Natural killer cell (primary cell): ENCODE measurements at regions not wholly inside any gene's neighbourhood (a gene's known extent, or its start where the extent isn't known, plus 50 kb on each side); places are given as distances from the start of the nearest gene placed in this dataset.
"Not testable (repeated sequence)": the region's sequence is repeated elsewhere in the genome, so short reads cannot be mapped to it uniquely, and the experiment has no call there.

ENCODE experiments used
- ATAC-seq, 3 donors: fragments of 150-1000 bp in 2 of 3; fragments of 200-7000 bp in 1 of 3; cut with Tn5 transposase; 1 replicate in 1 of 3; 2 replicates in 2 of 3; pipeline ENCODE4 v1.10.0; 2021; ENCODE audit warnings: mild to moderate bottlenecking in 2 of 3, moderate library complexity in 2 of 3
- DNase-seq, 2 donors: peaks; one replicate each; pipeline versions ENCODE4 v3.0.0 to v3.0.0-alpha.2; 2013 to 2021; ENCODE audit warnings: mixed read lengths in 1 of 2
- H3K27ac ChIP-seq: one replicate; pipeline ENCODE4 v1.5.1; 2013; ENCODE audit warnings: mild to moderate bottlenecking, low read length
- H3K27me3 ChIP-seq: one replicate; pipeline ENCODE4 v1.6.1; 2013; ENCODE audit warnings: low read length; ENCODE audit not compliant: control insufficient read depth, insufficient read depth
- H3K36me3 ChIP-seq: one replicate; pipeline ENCODE4 v1.6.1; 2013; ENCODE audit warnings: low read length; ENCODE audit not compliant: control insufficient read depth, insufficient read depth
- H3K4me1 ChIP-seq: one replicate; pipeline ENCODE4 v1.6.1; 2013; ENCODE audit warnings: low read length; ENCODE audit not compliant: control insufficient read depth, insufficient read depth
- H3K4me3 ChIP-seq: one replicate; pipeline ENCODE4 v1.5.1; 2013; ENCODE audit warnings: low read length
- H3K9me3 ChIP-seq: one replicate; pipeline ENCODE4 v1.6.1; 2013; ENCODE audit warnings: low read length; ENCODE audit not compliant: control insufficient read depth, insufficient read depth
- H3K27ac Mint-ChIP-seq, 2 donors: one replicate each; pipeline ENCODE4 v1.8.0; 2022; ENCODE audit warnings: mild to moderate bottlenecking in 2 of 2, mixed read lengths in 2 of 2, moderate library complexity in 1 of 2
- H3K27me3 Mint-ChIP-seq, 2 donors: one replicate each; pipeline ENCODE4 v1.8.0; 2022; ENCODE audit warnings: low read depth in 2 of 2, mixed read lengths in 2 of 2
- H3K36me3 Mint-ChIP-seq: one replicate; pipeline ENCODE4 v1.8.0; 2022; ENCODE audit warnings: mixed read lengths
- H3K4me1 Mint-ChIP-seq, 2 donors: one replicate each; pipeline ENCODE4 v1.8.0; 2022; ENCODE audit warnings: mixed read lengths in 2 of 2
- H3K4me3 Mint-ChIP-seq: one replicate; pipeline ENCODE4 v1.8.0; 2022; ENCODE audit warnings: mild to moderate bottlenecking, moderate library complexity, mixed read lengths
- H3K9me3 Mint-ChIP-seq, 2 donors: one replicate each; pipeline ENCODE4 v1.8.0; 2022; ENCODE audit warnings: mixed read lengths in 2 of 2
- CTCF ChIP-seq: fragments of 200-600 bp; IDR thresholded peaks from one replicate; pipeline ENCODE4 v1.8.0; 2022; ENCODE audit warnings: antibody characterized with exemption
- WGBS: methylation state at CpG from one replicate; pipeline ENCODE4 v1.1.7; 2013; ENCODE audit warnings: missing lambda C conversion rate; ENCODE audit not compliant: insufficient coverage; 5-methylcytosine and 5-hydroxymethylcytosine counted together
- intact Hi-C: fragments of 100-400 bp; cut with micrococcal nuclease; formaldehyde crosslinking; loops from one replicate; pipeline ENCODE4 v1.14.2; 2022

- TF ChIP-seq CTCF, result no peak
- no peak overlapping the region for H3K4me3 ChIP-seq
- H3K27ac ChIP-seq, result no peak overlapping the region
- no peaks in the 10 kb centered on the region for H3K36me3 ChIP-seq
- WGBS, result 40% methylated on average over 3 of the region's 4 CpGs
- Mint-ChIP-seq H3K4me3 (no peak overlapping the region), H3K4me1 (no peaks in the 10 kb centered on the region), H3K27ac (no peak overlapping the region), H3K9me3 (no peaks in the 10 kb centered on the region), H3K36me3 (no peaks in the 10 kb centered on the region), H3K27me3 (peaks cover 0 to 11% of the 10 kb centered on the region in 2 donors)
- DNase-seq (no peak), ATAC-seq (no peak)
- intact Hi-C loops, result no loop called here
- H3K4me1 ChIP-seq, result peaks cover 5% of the 10 kb centered on the region
- no peaks in the 10 kb centered on the region for H3K27me3 ChIP-seq
- H3K9me3 ChIP-seq, result no peaks in the 10 kb centered on the region
Observed at GRCh38 chr2:47719099-47719498, 63.8 kb upstream of the MSH6 start.

- H3K27ac ChIP-seq, H3K36me3 ChIP-seq, H3K4me1 ChIP-seq, ATAC-seq, H3K9me3 Mint-ChIP-seq, H3K36me3 Mint-ChIP-seq, H3K27me3 ChIP-seq, H3K4me1 Mint-ChIP-seq, H3K4me3 Mint-ChIP-seq, H3K9me3 ChIP-seq, intact Hi-C loops, DNase-seq, H3K4me3 ChIP-seq, H3K27ac Mint-ChIP-seq: not testable (repeated sequence)
- peaks cover 5 to 11% of the 10 kb centered on the region in 2 donors for H3K27me3 Mint-ChIP-seq
- 99% methylated on average over 4 of the region's 7 CpGs for WGBS
Observed at GRCh38 chr2:47716307-47716706, 66.6 kb upstream of the MSH6 start.

GRCh38 chr2:47715552-47715951 is 67.4 kb upstream of the MSH6 start:
- H3K9me3 ChIP-seq, result no peaks in the 10 kb centered on the region
- Mint-ChIP-seq H3K27ac (no peak overlapping the region), H3K4me1 (no peaks in the 10 kb centered on the region), H3K9me3 (no peaks in the 10 kb centered on the region), H3K27me3 (peaks cover 5 to 11% of the 10 kb centered on the region in 2 donors), H3K36me3 (no peaks in the 10 kb centered on the region), H3K4me3 (no peak overlapping the region)
- no peaks in the 10 kb centered on the region for H3K27me3 ChIP-seq
- H3K4me3 ChIP-seq, result no peak overlapping the region
- intact Hi-C loops, result no loop called here
- no peaks in the 10 kb centered on the region for H3K4me1 ChIP-seq
- no peak for DNase-seq
- 98% methylated on average over 6 of the region's 7 CpGs for WGBS
- no peaks in the 10 kb centered on the region for H3K36me3 ChIP-seq
- ATAC-seq, result no peak
- TF ChIP-seq CTCF, result no peak
- H3K27ac ChIP-seq, result no peak overlapping the region

GRCh38 chr2:47708801-47709499 is 74.0 kb upstream of the MSH6 start:
- no peaks in the 10 kb centered on the region for H3K36me3 ChIP-seq
- H3K9me3 ChIP-seq, result no peaks in the 10 kb centered on the region
- H3K27ac ChIP-seq, result no peak overlapping the region
- H3K4me1 Mint-ChIP-seq, result no peaks in the 10 kb centered on the region
- DNase-seq (no peak), ATAC-seq (no peak)
- H3K27ac Mint-ChIP-seq, result no peak overlapping the region
- H3K9me3 Mint-ChIP-seq, result no peaks in the 10 kb centered on the region
- H3K4me3 ChIP-seq, result no peak overlapping the region
- H3K36me3 Mint-ChIP-seq, result no peaks in the 10 kb centered on the region
- H3K27me3 ChIP-seq, result no peaks in the 10 kb centered on the region
- H3K27me3 Mint-ChIP-seq, result peaks cover 0 to 5% of the 10 kb centered on the region in 2 donors
- intact Hi-C loops, result no loop called here
- no peak overlapping the region for H3K4me3 Mint-ChIP-seq
- H3K4me1 ChIP-seq, result no peaks in the 10 kb centered on the region
- 63% methylated on average over 3 of the region's 4 CpGs for WGBS
- TF ChIP-seq CTCF, result no peak
